ENCODE measurements at regions not wholly inside any gene's neighbourhood (a gene's known extent, or its start where the extent isn't known, plus 50 kb on each side); places are given as distances from the start of the nearest gene placed in this dataset.

DNA sequence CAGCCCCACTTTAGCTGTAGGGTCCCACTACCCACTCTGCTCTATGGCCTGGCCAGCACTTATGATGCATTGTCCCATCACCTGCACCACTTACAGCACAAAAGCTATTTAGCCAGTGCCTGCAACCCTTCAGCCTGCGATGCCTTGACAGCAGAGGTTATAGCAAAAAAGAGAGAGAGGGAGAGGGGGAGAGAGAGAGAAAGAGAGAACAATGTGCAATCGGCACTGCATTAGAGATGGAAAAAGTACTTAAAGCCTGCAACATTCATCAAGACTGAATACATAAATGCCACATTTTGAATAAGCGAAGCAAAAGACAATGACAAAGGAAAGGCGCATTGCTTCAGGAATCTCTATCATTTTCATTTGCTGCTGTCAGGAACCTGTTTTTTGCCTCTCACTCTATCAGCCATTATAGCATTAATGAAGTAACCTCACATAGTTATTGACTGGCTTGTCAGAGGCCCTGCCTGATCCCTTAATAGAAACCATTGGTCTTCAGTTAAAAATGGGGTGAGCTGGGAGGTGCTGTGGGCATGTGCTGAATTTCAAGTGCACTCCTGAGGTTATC is 833.1 kb downstream of the BCL11A start:
- Histone ChIP-seq H3K4me1 (ENCODE audit: insufficient read depth, low read length, severe bottlenecking) (no peaks in the 10 kb centered on the region), H3K4me2 (ENCODE audit: low read length) (no peak overlapping the region), H3K27ac (ENCODE audit: low read depth, low read length, poor library complexity, severe bottlenecking) (no peak overlapping the region), H3K4me3 (ENCODE audit: low read depth, low read length, poor library complexity, severe bottlenecking) (no peak overlapping the region), H3K79me2 (ENCODE audit: insufficient read depth, low read length) (no peaks in the 10 kb centered on the region), H3K36me3 (ENCODE audit: insufficient read depth, low read length) (no peaks in the 10 kb centered on the region), H3K9me3 (ENCODE audit: low read length) (no peaks in the 10 kb centered on the region), H3F3A (ENCODE audit: insufficient read depth, low read length) (no peaks in the 10 kb centered on the region), H4K20me1 (ENCODE audit: insufficient read depth, low read length) (no peaks in the 10 kb centered on the region), H3K9me2 (ENCODE audit: low read depth, low read length) (no peaks in the 10 kb centered on the region), H3K9ac (ENCODE audit: low read length) (no peak overlapping the region), H3K27me3 (ENCODE audit: insufficient read depth, low read length) (no peaks in the 10 kb centered on the region), H2AFZ (ENCODE audit: low read length) (no peak overlapping the region)
- TF ChIP-seq EZH2 (IDR thresholded peaks at IDR 0.05; ENCODE audit: borderline replicate concordance, low read length): no peak
- TF ChIP-seq, protein P1, sequence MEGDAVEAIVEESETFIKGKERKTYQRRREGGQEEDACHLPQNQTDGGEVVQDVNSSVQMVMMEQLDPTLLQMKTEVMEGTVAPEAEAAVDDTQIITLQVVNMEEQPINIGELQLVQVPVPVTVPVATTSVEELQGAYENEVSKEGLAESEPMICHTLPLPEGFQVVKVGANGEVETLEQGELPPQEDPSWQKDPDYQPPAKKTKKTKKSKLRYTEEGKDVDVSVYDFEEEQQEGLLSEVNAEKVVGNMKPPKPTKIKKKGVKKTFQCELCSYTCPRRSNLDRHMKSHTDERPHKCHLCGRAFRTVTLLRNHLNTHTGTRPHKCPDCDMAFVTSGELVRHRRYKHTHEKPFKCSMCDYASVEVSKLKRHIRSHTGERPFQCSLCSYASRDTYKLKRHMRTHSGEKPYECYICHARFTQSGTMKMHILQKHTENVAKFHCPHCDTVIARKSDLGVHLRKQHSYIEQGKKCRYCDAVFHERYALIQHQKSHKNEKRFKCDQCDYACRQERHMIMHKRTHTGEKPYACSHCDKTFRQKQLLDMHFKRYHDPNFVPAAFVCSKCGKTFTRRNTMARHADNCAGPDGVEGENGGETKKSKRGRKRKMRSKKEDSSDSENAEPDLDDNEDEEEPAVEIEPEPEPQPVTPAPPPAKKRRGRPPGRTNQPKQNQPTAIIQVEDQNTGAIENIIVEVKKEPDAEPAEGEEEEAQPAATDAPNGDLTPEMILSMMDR (IDR thresholded peaks at IDR 0.05; ENCODE audit: low read length): no peak

- Histone ChIP-seq H3F3A (ENCODE audit: insufficient read depth, low read length) (no peaks in the 10 kb centered on the region), H3K27me3 (ENCODE audit: insufficient read depth, low read length) (no peaks in the 10 kb centered on the region), H3K4me2 (ENCODE audit: low read length) (no peak overlapping the region), H3K79me2 (ENCODE audit: insufficient read depth, low read length) (no peaks in the 10 kb centered on the region), H4K20me1 (ENCODE audit: insufficient read depth, low read length) (no peaks in the 10 kb centered on the region), H3K9me2 (ENCODE audit: low read depth, low read length) (no peaks in the 10 kb centered on the region), H3K9ac (ENCODE audit: low read length) (no peak overlapping the region), H3K36me3 (ENCODE audit: insufficient read depth, low read length) (no peaks in the 10 kb centered on the region), H3K27ac (ENCODE audit: low read depth, low read length, poor library complexity, severe bottlenecking) (no peak overlapping the region), H3K9me3 (ENCODE audit: low read length) (no peaks in the 10 kb centered on the region), H2AFZ (ENCODE audit: low read length) (no peak overlapping the region), H3K4me1 (ENCODE audit: insufficient read depth, low read length, severe bottlenecking) (no peaks in the 10 kb centered on the region), H3K4me3 (ENCODE audit: low read depth, low read length, poor library complexity, severe bottlenecking) (no peak overlapping the region)
- TF ChIP-seq, protein P1 (IDR thresholded peaks at IDR 0.05; ENCODE audit: low read length): no peak
- no peak for TF ChIP-seq EZH2 (IDR thresholded peaks at IDR 0.05; ENCODE audit: borderline replicate concordance, low read length)
These were observed 839.9 kb downstream of the BCL11A start for GRCh38 chr2:59713577-59713976.

- Histone ChIP-seq H3K9ac (ENCODE audit: low read length) (no peak overlapping the region), H3K79me2 (ENCODE audit: insufficient read depth, low read length) (no peaks in the 10 kb centered on the region), H3K4me1 (ENCODE audit: insufficient read depth, low read length, severe bottlenecking) (no peaks in the 10 kb centered on the region), H2AFZ (ENCODE audit: low read length) (no peak overlapping the region), H3K27ac (ENCODE audit: low read depth, low read length, poor library complexity, severe bottlenecking) (no peak overlapping the region), H3K36me3 (ENCODE audit: insufficient read depth, low read length) (no peaks in the 10 kb centered on the region), H3F3A (ENCODE audit: insufficient read depth, low read length) (no peaks in the 10 kb centered on the region), H3K4me2 (ENCODE audit: low read length) (no peak overlapping the region), H3K4me3 (ENCODE audit: low read depth, low read length, poor library complexity, severe bottlenecking) (no peak overlapping the region), H3K9me2 (ENCODE audit: low read depth, low read length) (no peaks in the 10 kb centered on the region), H3K27me3 (ENCODE audit: insufficient read depth, low read length) (no peaks in the 10 kb centered on the region), H4K20me1 (ENCODE audit: insufficient read depth, low read length) (no peaks in the 10 kb centered on the region), H3K9me3 (ENCODE audit: low read length) (no peaks in the 10 kb centered on the region)
- TF ChIP-seq EZH2 (IDR thresholded peaks at IDR 0.05; ENCODE audit: borderline replicate concordance, low read length): no peak
- TF ChIP-seq, protein P1 (IDR thresholded peaks at IDR 0.05; ENCODE audit: low read length): no peak
These were observed 842.3 kb downstream of the BCL11A start for GRCh38 chr2:59711121-59711520.

Data from OCI-LY1 (cell line).